DND-41 (cell line): ENCODE measurements at regions not wholly inside any gene's neighbourhood (a gene's known extent, or its start where the extent isn't known, plus 50 kb on each side); places are given as distances from the start of the nearest gene placed in this dataset.

ENCODE experiments used
- CTCF ChIP-seq: IDR thresholded peaks from 2 replicates; pipeline ENCODE4 v1.5.1; 2012; ENCODE audit warnings: borderline replicate concordance, low read length, moderate library complexity, mild to moderate bottlenecking; ENCODE audit not compliant: poor library complexity, severe bottlenecking; ENCODE audit errors: extremely low read depth
- EZH2 ChIP-seq: IDR thresholded peaks from 3 replicates; pipeline ENCODE4 v1.6.1; 2012; ENCODE audit warnings: borderline replicate concordance, low read depth, mild to moderate bottlenecking, moderate library complexity, low read length, inconsistent platforms; ENCODE audit not compliant: severe bottlenecking

- no peak for TF ChIP-seq CTCF
- no peak for TF ChIP-seq EZH2
Measured at GRCh38 chr1:235038701-235039100, 89.9 kb downstream of the TOMM20 start.
